ENCODE measurements at regions not wholly inside any gene's neighbourhood (a gene's known extent, or its start where the extent isn't known, plus 50 kb on each side); places are given as distances from the start of the nearest gene placed in this dataset.

GRCh38 chr5:106875591-106876297 lies 795.0 kb downstream of the EFNA5 start:
- no peak for DNase-seq

GRCh38 chr5:106874974-106875373 lies 795.8 kb downstream of the EFNA5 start:
- DNase-seq: no peak

- DNase-seq: no peak
Measured at GRCh38 chr5:106874531-106874930, 796.2 kb downstream of the EFNA5 start.

- DNase-seq: no peak
Measured at GRCh38 chr5:106873568-106873967, 797.2 kb downstream of the EFNA5 start.

- no peak for DNase-seq
Measured at GRCh38 chr5:106865279-106865678, 805.5 kb downstream of the EFNA5 start.

GRCh38 chr5:106862450-106863193 lies 808.1 kb downstream of the EFNA5 start:
- no peak for DNase-seq

- DNase-seq: no peak
Measured at GRCh38 chr5:106860398-106861044, 810.2 kb downstream of the EFNA5 start.

GRCh38 chr5:106858616-106859015 lies 812.1 kb downstream of the EFNA5 start:
- DNase-seq: no peak

GRCh38 chr5:106854922-106855321 lies 815.8 kb downstream of the EFNA5 start:
- no peak for DNase-seq

- no peak for DNase-seq
Measured at GRCh38 chr5:106854105-106854687, 816.5 kb downstream of the EFNA5 start.

GRCh38 chr5:106853266-106853665 lies 817.5 kb downstream of the EFNA5 start:
- DNase-seq: no peak

GRCh38 chr5:106849266-106849665 lies 821.5 kb downstream of the EFNA5 start:
- no peak for DNase-seq

GRCh38 chr5:106843812-106844416 lies 826.8 kb downstream of the EFNA5 start:
- no peak for DNase-seq

- no peak for DNase-seq
Measured at GRCh38 chr5:106833517-106833916, 837.2 kb downstream of the EFNA5 start.

GRCh38 chr5:106827061-106827460 lies 843.7 kb downstream of the EFNA5 start:
- DNase-seq: no peak

- no peak for DNase-seq
Measured at GRCh38 chr5:106825374-106825773, 845.4 kb downstream of the EFNA5 start.

GRCh38 chr5:106822851-106823250 lies 847.9 kb downstream of the EFNA5 start:
- no peak for DNase-seq

- no peak for DNase-seq
Measured at GRCh38 chr5:106818552-106818951, 852.2 kb downstream of the EFNA5 start.

- no peak for DNase-seq
Measured at GRCh38 chr5:106814961-106815360, 855.8 kb downstream of the EFNA5 start.

- DNase-seq: no peak
Measured at GRCh38 chr5:106801554-106801953, 869.2 kb downstream of the EFNA5 start.

GRCh38 chr5:106797996-106798395 lies 872.7 kb downstream of the EFNA5 start:
- DNase-seq: no peak

GRCh38 chr5:106796081-106796480 lies 874.7 kb downstream of the EFNA5 start:
- no peak for DNase-seq

- DNase-seq: no peak
Measured at GRCh38 chr5:106784846-106785245, 885.9 kb downstream of the EFNA5 start.

Measured in activated CD4-positive, CD25-positive, alpha-beta regulatory T cell treated with anti-CD3 and anti-CD28 coated beads, Interleukin-2, amount 50 U/mL, for 72 hours (primary cell).